NCI-H526 treated with DMSO at 0.1 percent for 48 hours (cell line): ENCODE measurements at regions not wholly inside any gene's neighbourhood (a gene's known extent, or its start where the extent isn't known, plus 50 kb on each side); places are given as distances from the start of the nearest gene placed in this dataset.
"Not testable (repeated sequence)": the region's sequence is repeated elsewhere in the genome, so short reads cannot be mapped to it uniquely, and the experiment has no call there.

Experiments used
- DNase-seq: peaks from one replicate; lab custom pipeline; 2025; lab: John Stamatoyannopoulos, UW

- DNase-seq = no peak
Observed at GRCh38 chr13:69649063-69649392, 458.6 kb upstream of the ATXN8OS start.

- DNase-seq = no peak
Observed at GRCh38 chr13:69648340-69649062, 459.1 kb upstream of the ATXN8OS start.

- DNase-seq = no peak
Observed at GRCh38 chr13:69644447-69644846, 463.2 kb upstream of the ATXN8OS start.

GRCh38 chr13:69641773-69642172 is 465.9 kb upstream of the ATXN8OS start:
- DNase-seq = no peak

GRCh38 chr13:69633044-69633443 is 474.6 kb upstream of the ATXN8OS start:
- no peak for DNase-seq

- DNase-seq = no peak
Observed at GRCh38 chr13:69623973-69624372, 483.7 kb upstream of the ATXN8OS start.

- DNase-seq = no peak
Observed at GRCh38 chr13:69619651-69620050, 488.0 kb upstream of the ATXN8OS start.

GRCh38 chr13:69618838-69619237 is 488.8 kb upstream of the ATXN8OS start:
- no peak for DNase-seq

- DNase-seq = no peak
Observed at GRCh38 chr13:69618393-69618792, 489.2 kb upstream of the ATXN8OS start.

GRCh38 chr13:69617587-69617986 is 490.0 kb upstream of the ATXN8OS start:
- DNase-seq = no peak

GRCh38 chr13:69616396-69616795 is 491.2 kb upstream of the ATXN8OS start:
- DNase-seq = no peak

GRCh38 chr13:69615055-69615454 is 492.6 kb upstream of the ATXN8OS start:
- not testable (repeated sequence) for DNase-seq

- DNase-seq = no peak
Observed at GRCh38 chr13:69604698-69605097, 502.9 kb upstream of the ATXN8OS start.

- no peak for DNase-seq
Observed at GRCh38 chr13:69603144-69603853, 504.3 kb upstream of the ATXN8OS start.

- DNase-seq = no peak
Observed at GRCh38 chr13:69601661-69602060, 506.0 kb upstream of the ATXN8OS start.

- DNase-seq = no peak
Observed at GRCh38 chr13:69600811-69601210, 506.8 kb upstream of the ATXN8OS start.

- no peak for DNase-seq
Observed at GRCh38 chr13:69597088-69597487, 510.5 kb upstream of the ATXN8OS start.

- DNase-seq = no peak
Observed at GRCh38 chr13:69595181-69595580, 512.4 kb upstream of the ATXN8OS start.

- no peak for DNase-seq
Observed at GRCh38 chr13:69591437-69591836, 516.2 kb upstream of the ATXN8OS start.

GRCh38 chr13:69589531-69590235 is 517.9 kb upstream of the ATXN8OS start:
- DNase-seq = no peak

GRCh38 chr13:69585656-69586055 is 522.0 kb upstream of the ATXN8OS start:
- DNase-seq = no peak

GRCh38 chr13:69580255-69580654 is 527.4 kb upstream of the ATXN8OS start:
- no peak for DNase-seq

- DNase-seq = no peak
Observed at GRCh38 chr13:69579351-69579750, 528.3 kb upstream of the ATXN8OS start.
